Activated T-cell treated with anti-CD3 and anti-CD28 coated beads, Interleukin-2, amount 50 U/mL, for 24 hours (primary cell): ENCODE measurements at regions not wholly inside any gene's neighbourhood (a gene's known extent, or its start where the extent isn't known, plus 50 kb on each side); places are given as distances from the start of the nearest gene placed in this dataset.

Source experiments
- DNase-seq: peaks from one replicate; pipeline ENCODE4 v3.0.0-alpha.2; 2020
- H3K27ac Mint-ChIP-seq: 2 replicates; pipeline ENCODE4 v1.8.0; 2020; ENCODE audit warnings: mild to moderate bottlenecking, mixed read lengths
- H3K27me3 Mint-ChIP-seq: 2 replicates; pipeline ENCODE4 v1.8.0; 2020; ENCODE audit warnings: mixed read lengths
- H3K36me3 Mint-ChIP-seq: 2 replicates; pipeline ENCODE4 v1.8.0; 2020; ENCODE audit warnings: low read depth, mixed read lengths
- H3K4me1 Mint-ChIP-seq: 2 replicates; pipeline ENCODE4 v1.8.0; 2020; ENCODE audit warnings: low read depth, mixed read lengths
- H3K4me3 Mint-ChIP-seq: 2 replicates; pipeline ENCODE4 v1.8.0; 2020; ENCODE audit warnings: mild to moderate bottlenecking, moderate library complexity, mixed read lengths
- H3K9me3 Mint-ChIP-seq: 2 replicates; pipeline ENCODE4 v1.8.0; 2020; ENCODE audit warnings: mixed read lengths

GRCh38 chr2:147198651-147199171, 646.1 kb upstream of the ACVR2A start:
- Mint-ChIP-seq H3K27me3 (no peaks in the 10 kb centered on the region), H3K9me3 (peaks cover under 1% of the 10 kb centered on the region), H3K36me3 (no peaks in the 10 kb centered on the region), H3K27ac (no peak overlapping the region), H3K4me3 (no peak overlapping the region), H3K4me1 (no peaks in the 10 kb centered on the region)
- DNase-seq: no peak

- Mint-ChIP-seq H3K4me1 (no peaks in the 10 kb centered on the region), H3K4me3 (no peak overlapping the region), H3K27me3 (no peaks in the 10 kb centered on the region), H3K27ac (no peak overlapping the region), H3K9me3 (peaks cover 2% of the 10 kb centered on the region), H3K36me3 (no peaks in the 10 kb centered on the region)
- no peak for DNase-seq
Observed at GRCh38 chr2:147197754-147198483, 646.9 kb upstream of the ACVR2A start.

- peak overlapping the region; percentile 47 for H3K27ac Mint-ChIP-seq
- peaks cover 2% of the 10 kb centered on the region for H3K27me3 Mint-ChIP-seq
- H3K4me3 Mint-ChIP-seq: no peak overlapping the region
- H3K9me3 Mint-ChIP-seq: peaks cover 7% of the 10 kb centered on the region
- H3K4me1 Mint-ChIP-seq: peaks cover 25% of the 10 kb centered on the region
- peak; percentile 57 for DNase-seq
- H3K36me3 Mint-ChIP-seq: no peaks in the 10 kb centered on the region
Observed at GRCh38 chr2:147182260-147182659, 662.6 kb upstream of the ACVR2A start.

GRCh38 chr2:147181351-147182029, 663.3 kb upstream of the ACVR2A start:
- Mint-ChIP-seq H3K27ac (peak overlapping the region; percentile 47), H3K4me3 (peak overlapping the region; percentile 7), H3K27me3 (peaks cover 2% of the 10 kb centered on the region), H3K36me3 (no peaks in the 10 kb centered on the region), H3K9me3 (peaks cover 7% of the 10 kb centered on the region), H3K4me1 (peaks cover 28% of the 10 kb centered on the region)
- DNase-seq: no peak

GRCh38 chr2:147177071-147177857, 667.6 kb upstream of the ACVR2A start:
- Mint-ChIP-seq H3K27me3 (peaks cover 2% of the 10 kb centered on the region), H3K27ac (no peak overlapping the region), H3K9me3 (peaks cover 3% of the 10 kb centered on the region), H3K4me1 (peaks cover 38% of the 10 kb centered on the region), H3K36me3 (no peaks in the 10 kb centered on the region), H3K4me3 (no peak overlapping the region)
- DNase-seq: no peak

- Mint-ChIP-seq H3K4me3 (no peak overlapping the region), H3K9me3 (peaks cover 3% of the 10 kb centered on the region), H3K4me1 (peaks cover 24% of the 10 kb centered on the region), H3K27me3 (no peaks in the 10 kb centered on the region), H3K27ac (no peak overlapping the region), H3K36me3 (no peaks in the 10 kb centered on the region)
- DNase-seq: no peak
Observed at GRCh38 chr2:147174824-147175254, 670.0 kb upstream of the ACVR2A start.

- no peak overlapping the region for H3K27ac Mint-ChIP-seq
- H3K9me3 Mint-ChIP-seq: peaks cover 3% of the 10 kb centered on the region
- peaks cover 24% of the 10 kb centered on the region for H3K4me1 Mint-ChIP-seq
- H3K4me3 Mint-ChIP-seq: no peak overlapping the region
- DNase-seq: no peak
- no peaks in the 10 kb centered on the region for H3K27me3 Mint-ChIP-seq
- no peaks in the 10 kb centered on the region for H3K36me3 Mint-ChIP-seq
Observed at GRCh38 chr2:147173798-147174197, 671.0 kb upstream of the ACVR2A start.

GRCh38 chr2:147173189-147173581, 671.6 kb upstream of the ACVR2A start:
- no peak overlapping the region for H3K4me3 Mint-ChIP-seq
- no peak overlapping the region for H3K27ac Mint-ChIP-seq
- peaks cover 3% of the 10 kb centered on the region for H3K9me3 Mint-ChIP-seq
- peaks cover 23% of the 10 kb centered on the region for H3K4me1 Mint-ChIP-seq
- no peak for DNase-seq
- no peaks in the 10 kb centered on the region for H3K36me3 Mint-ChIP-seq
- no peaks in the 10 kb centered on the region for H3K27me3 Mint-ChIP-seq

GRCh38 chr2:147172493-147173188, 672.2 kb upstream of the ACVR2A start:
- H3K4me3 Mint-ChIP-seq: no peak overlapping the region
- no peaks in the 10 kb centered on the region for H3K27me3 Mint-ChIP-seq
- no peak overlapping the region for H3K27ac Mint-ChIP-seq
- H3K9me3 Mint-ChIP-seq: peaks cover 3% of the 10 kb centered on the region
- no peak for DNase-seq
- peaks cover 22% of the 10 kb centered on the region for H3K4me1 Mint-ChIP-seq
- H3K36me3 Mint-ChIP-seq: no peaks in the 10 kb centered on the region

- DNase-seq: no peak
- Mint-ChIP-seq H3K27ac (no peak overlapping the region), H3K36me3 (no peaks in the 10 kb centered on the region), H3K27me3 (no peaks in the 10 kb centered on the region), H3K9me3 (no peaks in the 10 kb centered on the region), H3K4me1 (peaks cover 15% of the 10 kb centered on the region), H3K4me3 (no peak overlapping the region)
Observed at GRCh38 chr2:147171941-147172340, 672.9 kb upstream of the ACVR2A start.

- H3K36me3 Mint-ChIP-seq: no peaks in the 10 kb centered on the region
- H3K27me3 Mint-ChIP-seq: no peaks in the 10 kb centered on the region
Observed at GRCh38 chr2:147170932-147171331, 673.9 kb upstream of the ACVR2A start.

GRCh38 chr2:147165697-147166382, 679.0 kb upstream of the ACVR2A start:
- H3K9me3 Mint-ChIP-seq: no peaks in the 10 kb centered on the region
- DNase-seq: no peak
- no peak overlapping the region for H3K4me3 Mint-ChIP-seq
- H3K27ac Mint-ChIP-seq: no peak overlapping the region
- H3K36me3 Mint-ChIP-seq: no peaks in the 10 kb centered on the region
- H3K4me1 Mint-ChIP-seq: peaks cover 3% of the 10 kb centered on the region
- H3K27me3 Mint-ChIP-seq: no peaks in the 10 kb centered on the region

More at GRCh38 chr2:147170932-147171331, 673.9 kb upstream of the ACVR2A start:
- peaks cover 11% of the 10 kb centered on the region for H3K4me1 Mint-ChIP-seq
- DNase-seq: no peak
- no peaks in the 10 kb centered on the region for H3K9me3 Mint-ChIP-seq
- H3K27ac Mint-ChIP-seq: no peak overlapping the region
- H3K4me3 Mint-ChIP-seq: no peak overlapping the region

- no peak overlapping the region for H3K4me3 Mint-ChIP-seq
- H3K27ac Mint-ChIP-seq: no peak overlapping the region
- H3K36me3 Mint-ChIP-seq: no peaks in the 10 kb centered on the region
- H3K27me3 Mint-ChIP-seq: no peaks in the 10 kb centered on the region
- H3K4me1 Mint-ChIP-seq: peaks cover 3% of the 10 kb centered on the region
- no peak for DNase-seq
- no peaks in the 10 kb centered on the region for H3K9me3 Mint-ChIP-seq
Observed at GRCh38 chr2:147164563-147164962, 680.3 kb upstream of the ACVR2A start.

- H3K4me3 Mint-ChIP-seq: no peak overlapping the region
- no peaks in the 10 kb centered on the region for H3K9me3 Mint-ChIP-seq
- no peak for DNase-seq
- peaks cover 3% of the 10 kb centered on the region for H3K4me1 Mint-ChIP-seq
- H3K36me3 Mint-ChIP-seq: no peaks in the 10 kb centered on the region
- no peaks in the 10 kb centered on the region for H3K27me3 Mint-ChIP-seq
- H3K27ac Mint-ChIP-seq: no peak overlapping the region
Observed at GRCh38 chr2:147161746-147162145, 683.1 kb upstream of the ACVR2A start.
